Neural cell (in vitro differentiated cells): ENCODE measurements at regions not wholly inside any gene's neighbourhood (a gene's known extent, or its start where the extent isn't known, plus 50 kb on each side); places are given as distances from the start of the nearest gene placed in this dataset.

ENCODE experiments used
- H2AFZ ChIP-seq: fragments of 200-600, 300-800 bp; sonication (generic), shearing (Covaris generic); 2 replicates; pipeline ENCODE4 v1.6.0; 2014; ENCODE audit warnings: low read depth, mild to moderate bottlenecking, antibody characterized with exemption, low read length, moderate library complexity
- H3F3A ChIP-seq: fragments of 200-600 bp; shearing (Covaris generic); 2 replicates; pipeline ENCODE4 v1.6.1; 2016; ENCODE audit warnings: mild to moderate bottlenecking, moderate library complexity, mixed read lengths, antibody characterized with exemption, low read length; ENCODE audit not compliant: insufficient read depth, poor library complexity, severe bottlenecking
- H3K27ac ChIP-seq: fragments of 200-600, 300-800 bp; sonication (generic), shearing (Covaris generic); 2 replicates; pipeline ENCODE4 v1.5.1; 2014; ENCODE audit warnings: mild to moderate bottlenecking, low read length, moderate library complexity
- H3K27me3 ChIP-seq: fragments of 300-800, 200-600 bp; sonication (generic), shearing (Covaris generic); 2 replicates; pipeline ENCODE4 v1.6.0; 2014; ENCODE audit warnings: mild to moderate bottlenecking, low read depth, low read length, moderate library complexity; ENCODE audit not compliant: insufficient read depth
- H3K36me3 ChIP-seq: fragments of 300-800, 200-600 bp; sonication (generic), shearing (Covaris generic); 2 replicates; pipeline ENCODE4 v1.5.1; 2014; ENCODE audit warnings: mild to moderate bottlenecking, antibody characterized with exemption, low read length, moderate library complexity; ENCODE audit not compliant: insufficient read depth
- H3K4me2 ChIP-seq: fragments of 300-800, 200-600 bp; sonication (generic), shearing (Covaris generic); 2 replicates; pipeline ENCODE4 v1.6.0; 2014; ENCODE audit warnings: mild to moderate bottlenecking, low read length
- H3K4me3 ChIP-seq: fragments of 300-800, 200-600 bp; sonication (generic), shearing (Covaris generic); 2 replicates; pipeline ENCODE4 v1.5.1; 2014; ENCODE audit warnings: mild to moderate bottlenecking, low read length, moderate library complexity
- H3K79me2 ChIP-seq: fragments of 200-600 bp; shearing (Covaris generic); replicated peaks from 2 replicates; pipeline ENCODE4 v1.6.0; 2014; ENCODE audit warnings: mild to moderate bottlenecking, low read length, moderate library complexity; ENCODE audit not compliant: insufficient read depth
- H3K9ac ChIP-seq: fragments of 300-800, 200-600 bp; sonication (generic), shearing (Covaris generic); 2 replicates; pipeline ENCODE4 v1.6.1; 2016; ENCODE audit warnings: mild to moderate bottlenecking, low read length, mixed read lengths
- H3K9me2 ChIP-seq: fragments of 200-600 bp; shearing (Covaris generic); 2 replicates; pipeline ENCODE4 v1.6.1; 2016; ENCODE audit warnings: mild to moderate bottlenecking, low read length, mixed read lengths; ENCODE audit not compliant: insufficient read depth
- H3K9me3 ChIP-seq: fragments of 200-600, 300-800 bp; sonication (generic), shearing (Covaris generic); 2 replicates; pipeline ENCODE4 v1.6.1; 2016; ENCODE audit warnings: mild to moderate bottlenecking, mixed run types, low read length, moderate library complexity, mixed read lengths
- H4K20me1 ChIP-seq: fragments of 200-600 bp; shearing (Covaris generic); 2 replicates; pipeline ENCODE4 v1.6.1; 2016; ENCODE audit warnings: mild to moderate bottlenecking, mixed run types; ENCODE audit not compliant: insufficient read depth
- EP300 ChIP-seq: fragments of 450-650 bp; conservative IDR thresholded peaks from 2 replicates; pipeline ENCODE4 v1.6.1; 2014; ENCODE audit warnings: antibody characterized with exemption, mild to moderate bottlenecking, moderate library complexity; ENCODE audit not compliant: poor library complexity, severe bottlenecking
- EZH2 ChIP-seq: fragments of 200-600, 300-800 bp; shearing (Covaris generic), sonication (generic); IDR thresholded peaks from 2 replicates; pipeline ENCODE4 v1.6.1; 2014; ENCODE audit warnings: antibody characterized with exemption, low read length, borderline replicate concordance, mild to moderate bottlenecking; ENCODE audit not compliant: insufficient read depth, poor library complexity, severe bottlenecking
- MXI1 ChIP-seq: fragments of 450-650 bp; conservative IDR thresholded peaks from 2 replicates; pipeline ENCODE4 v1.6.1; 2014; ENCODE audit warnings: antibody characterized with exemption, mild to moderate bottlenecking; ENCODE audit not compliant: poor library complexity, severe bottlenecking
- POLR2AphosphoS5 ChIP-seq: IDR thresholded peaks from 2 replicates; pipeline ENCODE4 v1.6.1; 2012
- RAD21 ChIP-seq: fragments of 450-650 bp; conservative IDR thresholded peaks from 2 replicates; pipeline ENCODE4 v1.6.1; 2014; ENCODE audit warnings: antibody characterized with exemption, mild to moderate bottlenecking, moderate library complexity
- SMC3 ChIP-seq: fragments of 450-650 bp; conservative IDR thresholded peaks from 2 replicates; pipeline ENCODE4 v1.6.1; 2014; ENCODE audit warnings: antibody characterized with exemption, mild to moderate bottlenecking, moderate library complexity; ENCODE audit not compliant: poor library complexity
- TAF1 ChIP-seq: IDR thresholded peaks from 2 replicates; pipeline ENCODE4 v1.6.1; 2012; ENCODE audit warnings: low read depth
- TF ChIP-seq, protein P1 (sequence below): IDR thresholded peaks from 2 replicates; pipeline ENCODE4 v1.6.1; 2012; ENCODE audit warnings: borderline replicate concordance
- TF ChIP-seq, protein P2 (sequence below): fragments of 450-650 bp; IDR thresholded peaks from 2 replicates; pipeline ENCODE4 v1.5.1; 2014; ENCODE audit warnings: antibody characterized with exemption, mild to moderate bottlenecking, moderate library complexity; ENCODE audit not compliant: poor library complexity, severe bottlenecking

DNA sequence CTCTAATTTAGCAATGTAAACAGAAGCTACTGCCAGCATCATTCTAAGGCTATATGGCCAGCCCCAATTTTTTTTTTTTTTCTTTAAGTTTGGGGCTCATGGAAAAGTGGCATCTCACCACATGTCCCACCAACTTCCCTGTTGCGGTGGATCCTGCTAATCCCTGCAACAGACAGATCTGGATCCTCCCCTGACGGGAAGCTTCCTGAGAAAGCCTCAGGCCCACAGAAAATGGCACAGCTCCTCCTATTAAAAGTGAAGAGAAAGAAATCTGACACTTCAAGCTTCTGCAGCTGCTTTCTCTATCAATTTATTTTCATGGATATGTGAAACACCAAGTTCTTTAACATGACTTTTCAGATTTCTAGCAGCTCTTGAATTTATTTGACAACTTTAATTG, 433.8 kb upstream of the DCN start:
- no peak overlapping the region for H3K27ac ChIP-seq
- no peaks in the 10 kb centered on the region for H3K79me2 ChIP-seq
- no peaks in the 10 kb centered on the region for H3K27me3 ChIP-seq
- no peak overlapping the region for H3K4me2 ChIP-seq
- no peak overlapping the region for H3K9ac ChIP-seq
- no peak overlapping the region for H3K4me3 ChIP-seq
- no peaks in the 10 kb centered on the region for H4K20me1 ChIP-seq
- H3K36me3 ChIP-seq = no peaks in the 10 kb centered on the region
- H3F3A ChIP-seq = no peaks in the 10 kb centered on the region
- no peaks in the 10 kb centered on the region for H3K9me3 ChIP-seq
- H3K9me2 ChIP-seq = no peaks in the 10 kb centered on the region
- TF ChIP-seq, protein P1, sequence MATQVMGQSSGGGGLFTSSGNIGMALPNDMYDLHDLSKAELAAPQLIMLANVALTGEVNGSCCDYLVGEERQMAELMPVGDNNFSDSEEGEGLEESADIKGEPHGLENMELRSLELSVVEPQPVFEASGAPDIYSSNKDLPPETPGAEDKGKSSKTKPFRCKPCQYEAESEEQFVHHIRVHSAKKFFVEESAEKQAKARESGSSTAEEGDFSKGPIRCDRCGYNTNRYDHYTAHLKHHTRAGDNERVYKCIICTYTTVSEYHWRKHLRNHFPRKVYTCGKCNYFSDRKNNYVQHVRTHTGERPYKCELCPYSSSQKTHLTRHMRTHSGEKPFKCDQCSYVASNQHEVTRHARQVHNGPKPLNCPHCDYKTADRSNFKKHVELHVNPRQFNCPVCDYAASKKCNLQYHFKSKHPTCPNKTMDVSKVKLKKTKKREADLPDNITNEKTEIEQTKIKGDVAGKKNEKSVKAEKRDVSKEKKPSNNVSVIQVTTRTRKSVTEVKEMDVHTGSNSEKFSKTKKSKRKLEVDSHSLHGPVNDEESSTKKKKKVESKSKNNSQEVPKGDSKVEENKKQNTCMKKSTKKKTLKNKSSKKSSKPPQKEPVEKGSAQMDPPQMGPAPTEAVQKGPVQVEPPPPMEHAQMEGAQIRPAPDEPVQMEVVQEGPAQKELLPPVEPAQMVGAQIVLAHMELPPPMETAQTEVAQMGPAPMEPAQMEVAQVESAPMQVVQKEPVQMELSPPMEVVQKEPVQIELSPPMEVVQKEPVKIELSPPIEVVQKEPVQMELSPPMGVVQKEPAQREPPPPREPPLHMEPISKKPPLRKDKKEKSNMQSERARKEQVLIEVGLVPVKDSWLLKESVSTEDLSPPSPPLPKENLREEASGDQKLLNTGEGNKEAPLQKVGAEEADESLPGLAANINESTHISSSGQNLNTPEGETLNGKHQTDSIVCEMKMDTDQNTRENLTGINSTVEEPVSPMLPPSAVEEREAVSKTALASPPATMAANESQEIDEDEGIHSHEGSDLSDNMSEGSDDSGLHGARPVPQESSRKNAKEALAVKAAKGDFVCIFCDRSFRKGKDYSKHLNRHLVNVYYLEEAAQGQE = no peak
- TF ChIP-seq SMC3 (no peak), POLR2AphosphoS5 (no peak), RAD21 (no peak), MXI1 (no peak), TAF1 (no peak), EP300 (no peak), EZH2 (no peak)
- TF ChIP-seq, protein P2, sequence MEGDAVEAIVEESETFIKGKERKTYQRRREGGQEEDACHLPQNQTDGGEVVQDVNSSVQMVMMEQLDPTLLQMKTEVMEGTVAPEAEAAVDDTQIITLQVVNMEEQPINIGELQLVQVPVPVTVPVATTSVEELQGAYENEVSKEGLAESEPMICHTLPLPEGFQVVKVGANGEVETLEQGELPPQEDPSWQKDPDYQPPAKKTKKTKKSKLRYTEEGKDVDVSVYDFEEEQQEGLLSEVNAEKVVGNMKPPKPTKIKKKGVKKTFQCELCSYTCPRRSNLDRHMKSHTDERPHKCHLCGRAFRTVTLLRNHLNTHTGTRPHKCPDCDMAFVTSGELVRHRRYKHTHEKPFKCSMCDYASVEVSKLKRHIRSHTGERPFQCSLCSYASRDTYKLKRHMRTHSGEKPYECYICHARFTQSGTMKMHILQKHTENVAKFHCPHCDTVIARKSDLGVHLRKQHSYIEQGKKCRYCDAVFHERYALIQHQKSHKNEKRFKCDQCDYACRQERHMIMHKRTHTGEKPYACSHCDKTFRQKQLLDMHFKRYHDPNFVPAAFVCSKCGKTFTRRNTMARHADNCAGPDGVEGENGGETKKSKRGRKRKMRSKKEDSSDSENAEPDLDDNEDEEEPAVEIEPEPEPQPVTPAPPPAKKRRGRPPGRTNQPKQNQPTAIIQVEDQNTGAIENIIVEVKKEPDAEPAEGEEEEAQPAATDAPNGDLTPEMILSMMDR = no peak
- no peak overlapping the region for H2AFZ ChIP-seq

DNA sequence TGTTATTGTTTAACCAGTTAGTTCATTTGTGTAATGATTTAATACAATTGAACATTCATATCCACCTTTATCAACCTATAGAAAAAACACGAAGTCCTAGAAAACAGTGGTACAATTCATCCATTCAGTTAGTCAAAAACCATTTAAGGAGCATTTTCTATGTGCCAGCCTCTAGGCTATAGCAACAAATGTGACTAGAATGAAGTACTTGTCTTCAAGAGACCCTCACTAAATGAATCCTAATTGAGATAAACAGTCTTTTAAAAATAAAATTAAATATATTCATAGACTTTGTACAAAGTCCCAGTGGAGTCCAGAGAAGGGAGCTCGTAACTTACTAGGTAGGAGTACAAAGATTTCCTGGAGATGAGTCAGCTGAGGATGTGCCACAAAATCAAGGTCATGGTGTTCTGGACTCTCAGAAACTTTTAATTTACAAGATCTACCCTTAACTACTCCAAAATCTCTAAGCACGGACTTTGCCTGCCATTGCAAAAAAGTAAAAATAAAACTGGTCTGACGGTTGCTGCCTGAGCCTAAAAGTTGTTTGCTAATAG, 430.7 kb upstream of the DCN start:
- H3K4me2 ChIP-seq = no peak overlapping the region
- TF ChIP-seq EP300 (no peak), RAD21 (no peak), MXI1 (no peak), TAF1 (no peak), SMC3 (no peak), POLR2AphosphoS5 (no peak), EZH2 (no peak)
- TF ChIP-seq, protein P2 = no peak
- TF ChIP-seq, protein P1 = no peak

More for the DNA sequence above, 430.7 kb upstream of the DCN start:
- no peaks in the 10 kb centered on the region for H3K36me3 ChIP-seq
- no peak overlapping the region for H3K27ac ChIP-seq
- H3K9ac ChIP-seq = no peak overlapping the region
- H3K4me3 ChIP-seq = no peak overlapping the region
- H3F3A ChIP-seq = no peaks in the 10 kb centered on the region
- H4K20me1 ChIP-seq = no peaks in the 10 kb centered on the region
- H3K79me2 ChIP-seq = no peaks in the 10 kb centered on the region
- H3K9me2 ChIP-seq = no peaks in the 10 kb centered on the region
- no peaks in the 10 kb centered on the region for H3K27me3 ChIP-seq
- no peak overlapping the region for H2AFZ ChIP-seq
- H3K9me3 ChIP-seq = no peaks in the 10 kb centered on the region
